HPDE6-E6E7 (cell line): ENCODE measurements at regions not wholly inside any gene's neighbourhood (a gene's known extent, or its start where the extent isn't known, plus 50 kb on each side); places are given as distances from the start of the nearest gene placed in this dataset.
A peak's percentile ranks its signal among the peaks of the same experiment; 100 is the strongest.

Source experiments
- DNase-seq: peaks from one replicate; pipeline ENCODE4 v3.0.0; 2011; ENCODE audit warnings: missing footprints; ENCODE audit errors: extremely low spot score

GRCh38 chr7:96484845-96485244 lies 162.9 kb upstream of the SLC25A13 start:
- DNase-seq: no peak

GRCh38 chr7:96484091-96484490 lies 162.2 kb upstream of the SLC25A13 start:
- no peak for DNase-seq

GRCh38 chr7:96481796-96482195 lies 159.9 kb upstream of the SLC25A13 start:
- DNase-seq: no peak

DNA sequence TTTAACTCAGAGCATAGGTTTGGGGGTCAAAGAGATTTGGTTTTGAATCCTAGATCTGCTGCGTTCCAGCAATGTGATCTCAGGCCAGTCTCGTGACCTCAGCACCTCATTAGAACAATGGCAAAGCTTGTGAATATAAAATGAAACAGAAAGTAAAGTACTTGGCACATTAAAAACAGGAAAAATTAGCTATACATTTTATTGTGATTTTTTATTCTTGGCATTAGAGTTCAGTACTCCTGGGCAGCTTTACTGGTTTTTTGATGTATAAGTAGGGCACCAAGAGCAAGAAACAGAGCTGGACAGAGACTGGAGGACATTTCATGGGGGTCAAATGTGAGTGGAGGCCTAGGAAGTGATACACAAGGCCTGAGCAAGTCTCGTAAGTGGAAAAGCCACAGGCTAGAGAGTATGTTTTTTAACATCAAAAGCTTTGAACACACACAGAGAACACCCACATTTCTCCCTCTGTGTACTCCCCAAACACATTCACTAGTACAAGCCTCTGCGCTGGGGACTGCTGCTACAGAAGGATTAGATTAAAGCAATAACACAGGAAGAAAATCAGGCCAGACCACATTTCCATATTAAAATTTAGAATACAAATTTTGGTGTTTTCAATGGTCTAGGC lies 157.2 kb upstream of the SLC25A13 start:
- no peak for DNase-seq

- no peak for DNase-seq
Observed at GRCh38 chr7:96471606-96472005, 149.7 kb upstream of the SLC25A13 start.

GRCh38 chr7:96452146-96452545 lies 130.2 kb upstream of the SLC25A13 start:
- DNase-seq: no peak

GRCh38 chr7:96449094-96449493 lies 127.2 kb upstream of the SLC25A13 start:
- no peak for DNase-seq

GRCh38 chr7:96447109-96447645 lies 125.3 kb upstream of the SLC25A13 start:
- DNase-seq: no peak

DNA sequence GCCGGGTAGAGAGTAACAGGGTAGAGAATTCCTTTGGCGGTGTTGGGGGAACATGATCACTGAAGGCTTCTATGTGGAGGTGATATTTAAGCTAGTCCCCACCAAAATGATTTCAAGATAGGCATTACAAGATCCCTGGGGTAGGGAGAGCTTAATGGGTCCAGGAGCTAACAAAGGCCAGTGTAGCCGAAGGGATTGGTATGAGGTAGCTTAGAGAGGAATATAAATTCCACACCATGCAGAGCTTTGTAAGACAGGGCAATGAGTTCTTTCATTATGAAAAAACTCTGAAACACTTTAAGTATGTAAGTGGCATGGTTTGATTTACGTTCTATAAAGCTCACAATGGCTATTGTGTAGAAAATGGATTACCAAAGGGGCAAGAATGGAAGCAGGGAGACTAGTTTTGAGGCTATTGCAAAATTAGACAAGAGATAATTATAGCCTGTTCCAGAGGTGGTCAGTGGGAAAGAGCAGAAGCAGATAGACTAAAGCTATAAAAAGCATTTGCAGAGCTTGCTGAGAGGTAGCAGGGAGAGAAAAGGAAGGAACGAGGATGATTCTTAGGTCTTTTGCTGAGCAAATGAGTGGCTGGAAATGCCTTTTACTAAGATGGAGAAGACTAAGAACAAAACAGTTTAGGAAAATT lies 119.7 kb upstream of the SLC25A13 start:
- DNase-seq: no peak

DNA sequence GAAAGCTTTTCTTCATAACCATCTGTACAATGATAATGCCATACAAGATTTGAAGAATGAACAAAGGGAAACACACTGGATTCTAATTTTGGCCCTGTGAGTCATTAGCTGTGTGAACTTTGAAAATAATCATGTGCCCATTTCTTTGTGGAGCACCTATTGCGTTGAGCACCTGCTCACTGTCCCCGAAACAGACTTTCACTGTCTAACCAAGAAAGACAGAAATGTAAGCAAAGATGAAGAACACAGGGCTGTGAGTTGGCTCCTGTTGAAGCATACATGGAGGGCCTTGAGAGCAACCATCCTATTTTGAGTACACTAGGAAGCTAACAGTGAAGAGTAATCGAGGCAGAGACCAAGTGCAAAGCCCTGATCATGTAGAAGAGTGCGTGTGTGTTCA lies 118.4 kb upstream of the SLC25A13 start:
- DNase-seq: no peak

GRCh38 chr7:96436880-96437279 lies 115.0 kb upstream of the SLC25A13 start:
- DNase-seq: no peak

GRCh38 chr7:96430356-96430755 lies 108.5 kb upstream of the SLC25A13 start:
- no peak for DNase-seq

GRCh38 chr7:96427143-96427542 lies 105.2 kb upstream of the SLC25A13 start:
- DNase-seq: no peak

DNA sequence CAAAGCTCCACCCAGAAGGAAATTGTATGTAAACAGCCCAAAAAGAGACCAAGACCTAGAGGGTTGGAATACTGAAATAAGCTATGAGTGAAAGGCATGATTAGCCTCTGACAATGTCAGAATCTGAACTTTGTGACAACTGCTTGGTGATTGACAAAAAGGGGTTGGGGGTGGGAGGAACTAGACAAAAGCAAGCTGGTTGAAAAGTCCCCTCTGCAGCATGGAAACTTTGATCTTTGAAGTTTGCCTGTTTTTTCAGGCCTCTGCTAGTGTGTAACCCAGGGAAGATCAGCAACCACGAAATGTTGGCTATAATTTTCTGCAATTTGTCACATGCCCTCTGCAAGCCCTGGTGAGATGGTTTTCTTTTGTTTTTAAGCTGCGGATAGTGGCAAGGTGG lies 104.8 kb upstream of the SLC25A13 start:
- no peak for DNase-seq

GRCh38 chr7:96426027-96426426 lies 104.1 kb upstream of the SLC25A13 start:
- peak; percentile 16 for DNase-seq

DNA sequence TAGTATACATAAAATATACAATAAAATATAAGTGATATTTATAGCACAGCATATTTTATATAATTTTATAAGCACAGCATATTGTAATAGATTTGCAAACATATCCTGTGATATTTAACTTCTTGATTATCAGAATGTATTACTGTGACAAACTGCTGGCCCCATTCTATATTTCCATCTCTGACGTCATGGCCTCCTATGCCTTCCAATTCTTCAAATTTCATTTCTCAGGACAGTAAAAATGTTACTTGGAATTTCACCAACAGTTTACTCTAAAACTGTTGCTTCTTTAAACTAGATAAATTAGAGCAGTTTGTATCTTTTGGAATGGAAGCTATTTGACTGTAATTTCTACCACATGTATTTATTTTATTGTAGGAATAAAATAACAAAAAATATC lies 102.5 kb upstream of the SLC25A13 start:
- DNase-seq: no peak

DNA sequence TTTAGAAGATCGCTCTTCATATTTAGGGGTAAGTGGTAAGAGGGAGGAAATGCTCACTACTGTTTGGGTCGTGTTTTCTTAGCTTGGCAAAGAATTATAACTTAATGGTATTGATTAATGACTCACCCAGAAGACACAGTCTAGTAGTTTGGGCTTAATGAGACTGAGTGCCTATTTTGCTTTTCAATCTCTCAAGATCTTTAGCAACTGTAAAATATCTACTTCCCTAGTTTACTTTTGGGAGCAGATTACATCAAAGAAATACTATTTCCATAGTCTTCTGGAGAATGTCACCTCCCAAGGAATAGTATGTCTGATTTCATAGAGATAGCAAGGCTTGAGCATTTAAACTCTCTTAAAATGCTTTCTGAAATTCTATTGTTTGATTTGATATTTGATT lies 100.5 kb upstream of the SLC25A13 start:
- no peak for DNase-seq

DNA sequence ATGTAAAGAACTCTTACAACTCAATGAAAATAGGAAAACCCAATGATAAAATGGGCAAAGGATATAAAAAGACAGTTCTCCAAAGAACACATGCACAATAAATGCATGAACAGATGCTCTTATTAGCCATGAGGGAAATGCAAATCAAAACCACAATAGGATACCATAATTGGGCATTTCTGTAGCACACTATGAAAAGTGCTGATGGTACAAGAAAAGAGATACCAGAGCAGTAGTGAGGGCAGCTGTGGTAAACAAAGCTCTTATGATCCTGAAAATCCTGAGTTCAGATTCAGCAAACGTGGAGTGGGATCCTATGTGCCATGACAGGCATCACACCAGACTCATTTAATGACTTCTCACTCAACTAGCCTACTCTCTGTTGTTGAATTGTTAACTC lies 96.7 kb upstream of the SLC25A13 start:
- DNase-seq: no peak

GRCh38 chr7:96417784-96418183 lies 95.9 kb upstream of the SLC25A13 start:
- DNase-seq: no peak

DNA sequence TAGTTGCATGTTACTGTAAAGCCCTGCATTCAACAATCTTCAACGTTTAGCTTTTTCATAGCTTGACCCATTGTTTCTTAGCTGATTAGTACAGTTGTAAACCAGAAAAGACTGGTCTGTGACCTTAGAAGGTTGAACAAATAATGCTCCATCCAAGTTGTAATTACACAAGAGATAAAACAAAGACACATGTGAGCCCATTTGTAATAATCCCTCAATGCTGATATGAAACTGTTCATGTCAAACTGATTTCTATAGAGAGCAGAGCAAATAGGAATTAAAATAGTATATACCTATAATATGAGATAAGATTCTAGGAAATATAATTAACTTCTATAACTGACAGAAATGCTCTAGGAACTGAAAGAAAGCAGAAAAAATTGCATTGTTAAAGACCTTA lies 94.7 kb upstream of the SLC25A13 start:
- no peak for DNase-seq

GRCh38 chr7:96416116-96416515 lies 94.2 kb upstream of the SLC25A13 start:
- DNase-seq: no peak

- DNase-seq: no peak
Observed at GRCh38 chr7:96415293-96415940, 93.5 kb upstream of the SLC25A13 start.

GRCh38 chr7:96414931-96415292 lies 93.0 kb upstream of the SLC25A13 start:
- DNase-seq: peak; percentile 40
